GM12872 (cell line): ENCODE measurements at regions not wholly inside any gene's neighbourhood (a gene's known extent, or its start where the extent isn't known, plus 50 kb on each side); places are given as distances from the start of the nearest gene placed in this dataset.

Experiments used
- TF ChIP-seq, protein P1 (sequence below): IDR thresholded peaks from 3 replicates; pipeline ENCODE4 v1.5.1; 2011; ENCODE audit warnings: low read depth, mild to moderate bottlenecking, low read length, moderate library complexity; ENCODE audit not compliant: insufficient read depth

DNA sequence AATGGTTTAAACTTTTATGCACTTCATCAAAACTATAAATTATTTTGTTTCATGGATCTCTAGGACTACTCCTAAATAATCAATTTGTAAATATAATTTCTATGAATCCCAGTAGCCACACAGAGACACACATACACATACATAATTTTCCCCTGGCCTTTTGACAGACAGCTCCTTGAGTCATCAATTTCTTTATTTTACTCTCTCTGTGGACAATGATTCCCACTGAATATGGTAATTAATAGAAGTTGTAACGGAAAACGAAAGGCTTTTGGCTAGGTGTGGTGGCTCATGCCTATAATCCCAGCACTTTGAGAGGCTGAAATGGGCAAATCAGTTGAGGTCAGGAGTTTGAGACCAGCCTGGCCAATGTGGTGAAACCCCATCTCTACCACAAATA lies 235.1 kb downstream of the EPHA4 start:
- TF ChIP-seq, protein P1, sequence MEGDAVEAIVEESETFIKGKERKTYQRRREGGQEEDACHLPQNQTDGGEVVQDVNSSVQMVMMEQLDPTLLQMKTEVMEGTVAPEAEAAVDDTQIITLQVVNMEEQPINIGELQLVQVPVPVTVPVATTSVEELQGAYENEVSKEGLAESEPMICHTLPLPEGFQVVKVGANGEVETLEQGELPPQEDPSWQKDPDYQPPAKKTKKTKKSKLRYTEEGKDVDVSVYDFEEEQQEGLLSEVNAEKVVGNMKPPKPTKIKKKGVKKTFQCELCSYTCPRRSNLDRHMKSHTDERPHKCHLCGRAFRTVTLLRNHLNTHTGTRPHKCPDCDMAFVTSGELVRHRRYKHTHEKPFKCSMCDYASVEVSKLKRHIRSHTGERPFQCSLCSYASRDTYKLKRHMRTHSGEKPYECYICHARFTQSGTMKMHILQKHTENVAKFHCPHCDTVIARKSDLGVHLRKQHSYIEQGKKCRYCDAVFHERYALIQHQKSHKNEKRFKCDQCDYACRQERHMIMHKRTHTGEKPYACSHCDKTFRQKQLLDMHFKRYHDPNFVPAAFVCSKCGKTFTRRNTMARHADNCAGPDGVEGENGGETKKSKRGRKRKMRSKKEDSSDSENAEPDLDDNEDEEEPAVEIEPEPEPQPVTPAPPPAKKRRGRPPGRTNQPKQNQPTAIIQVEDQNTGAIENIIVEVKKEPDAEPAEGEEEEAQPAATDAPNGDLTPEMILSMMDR = no peak

DNA sequence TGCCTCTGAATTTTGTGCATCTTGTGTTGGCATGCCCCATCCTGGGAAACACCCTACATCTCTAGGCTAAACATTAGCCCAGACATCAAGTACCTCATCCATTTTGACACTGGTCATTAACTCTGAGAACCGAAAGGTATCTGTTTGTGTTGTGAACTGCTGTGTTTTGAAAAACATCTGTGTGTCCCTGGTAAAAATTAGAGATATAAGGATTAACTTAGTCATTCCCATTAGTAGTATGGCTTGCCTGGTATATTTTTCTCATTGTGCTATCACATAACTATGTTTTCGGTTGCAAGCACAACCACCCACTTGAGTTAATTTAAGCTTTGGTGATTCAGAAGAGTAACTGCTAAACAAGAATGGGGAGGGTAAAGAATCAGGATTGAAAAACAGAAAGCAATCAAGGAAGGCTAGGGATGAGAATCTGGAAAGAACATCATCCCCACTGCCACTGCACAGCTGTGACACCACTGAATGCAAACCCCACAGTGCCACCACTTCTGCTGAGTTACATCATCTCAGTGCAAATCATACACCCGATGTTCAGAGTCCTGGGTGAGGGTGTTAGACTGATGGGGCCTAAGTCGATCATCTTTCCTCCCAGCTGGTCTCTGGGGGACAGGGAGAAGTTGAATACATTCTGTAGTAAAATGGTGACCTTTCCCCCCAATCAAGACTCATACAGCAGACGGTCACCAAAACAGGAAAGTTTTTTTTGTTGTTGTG lies 234.0 kb downstream of the EPHA4 start:
- TF ChIP-seq, protein P1 = no peak

DNA sequence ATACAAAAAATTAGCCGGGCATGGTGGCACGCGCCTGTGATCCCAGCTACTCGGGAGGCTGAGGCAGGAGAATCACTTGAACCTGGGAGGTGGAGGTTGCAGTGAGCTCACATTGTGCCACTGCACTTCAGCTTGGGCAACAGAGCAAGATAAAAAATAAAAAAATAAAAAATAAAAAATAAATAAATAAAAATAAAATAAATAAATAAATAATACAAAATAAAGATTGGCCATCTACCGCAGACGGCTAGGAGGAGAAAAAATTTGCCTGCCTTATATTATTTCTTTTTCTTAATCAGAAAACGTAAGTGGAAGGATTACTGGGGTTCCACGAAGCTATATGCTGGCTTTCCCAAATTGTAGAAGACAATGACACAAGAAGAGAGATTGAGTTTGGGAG lies 229.7 kb downstream of the EPHA4 start:
- TF ChIP-seq, protein P1 = no peak

DNA sequence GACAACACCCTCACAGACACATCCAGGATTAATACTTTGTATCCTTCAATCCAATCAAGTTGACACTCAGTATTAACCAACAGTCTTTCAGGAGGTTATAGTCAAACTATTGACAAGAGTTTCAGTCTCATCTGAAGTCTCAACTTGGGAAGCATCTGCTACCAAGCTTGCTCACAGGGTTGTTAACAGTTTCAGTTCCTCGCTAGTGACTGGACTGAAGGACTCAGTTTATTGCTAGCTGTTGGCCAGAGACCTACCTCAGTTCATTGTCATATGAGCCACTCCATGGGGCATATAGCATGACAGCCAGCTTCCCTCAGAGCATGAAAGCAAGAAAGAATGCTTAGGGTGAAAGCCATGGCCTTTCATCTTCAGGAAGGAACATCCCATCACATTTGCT lies 228.6 kb downstream of the EPHA4 start:
- TF ChIP-seq, protein P1 = no peak

DNA sequence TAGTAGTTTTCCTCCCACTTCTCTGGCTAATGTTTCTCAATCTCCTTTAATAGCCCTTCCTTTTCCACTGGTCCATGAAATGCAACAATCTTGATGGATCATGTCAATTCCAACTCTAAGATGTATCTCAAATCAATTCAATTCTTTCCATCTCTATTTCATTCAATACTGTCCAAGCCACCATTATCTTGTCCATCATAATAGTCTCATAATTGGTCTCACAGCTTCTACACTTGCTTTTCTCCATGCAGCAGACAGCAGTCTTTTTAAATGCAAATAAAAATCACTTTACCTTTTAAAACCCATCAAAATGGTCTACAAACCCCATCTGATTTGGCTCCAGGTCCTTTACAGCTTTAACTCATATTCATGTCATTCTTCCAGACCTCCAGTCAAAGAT lies 226.6 kb downstream of the EPHA4 start:
- TF ChIP-seq, protein P1 = no peak

DNA sequence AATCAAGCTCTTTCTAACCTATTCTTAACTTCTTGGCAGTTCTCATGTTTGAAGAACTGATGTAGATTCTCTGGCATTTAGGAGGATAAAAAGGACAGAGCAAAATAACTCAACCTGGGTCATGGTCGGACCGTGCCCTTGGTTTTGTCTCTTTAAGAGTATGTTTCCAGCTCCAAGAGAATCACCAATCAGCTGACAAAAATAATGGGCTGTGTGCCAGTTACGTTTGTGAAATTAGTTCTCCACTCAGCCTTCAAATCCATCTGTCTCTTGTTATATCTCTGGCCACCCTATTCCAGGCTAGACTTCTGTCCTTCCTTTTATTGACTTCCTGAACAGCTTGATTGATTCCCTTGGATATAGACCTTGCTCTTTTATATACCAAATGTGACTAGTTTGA lies 225.7 kb downstream of the EPHA4 start:
- TF ChIP-seq, protein P1 = no peak

DNA sequence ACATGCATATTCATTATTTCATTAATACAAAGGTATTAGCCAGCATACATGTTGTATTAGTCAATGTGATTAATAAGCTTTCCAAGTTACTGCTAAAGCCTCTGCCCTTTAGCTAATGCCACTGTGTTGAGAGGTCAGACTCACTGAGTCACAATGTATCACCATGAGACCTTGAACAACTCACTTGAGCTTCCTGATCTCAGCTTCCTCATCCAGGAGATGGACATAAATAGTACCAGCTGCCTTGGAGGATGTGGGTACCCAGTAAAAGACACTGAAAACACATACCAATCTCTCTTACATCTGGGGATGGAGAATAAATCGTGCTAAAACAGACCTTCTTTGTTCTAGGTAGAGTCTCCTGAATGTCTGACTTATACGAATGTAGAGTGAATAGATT lies 224.6 kb downstream of the EPHA4 start:
- TF ChIP-seq, protein P1 = no peak
